CD14-positive monocyte (primary cell): ENCODE measurements at regions not wholly inside any gene's neighbourhood (a gene's known extent, or its start where the extent isn't known, plus 50 kb on each side); places are given as distances from the start of the nearest gene placed in this dataset.

Experiments used
- DNase-seq, 3 donors: peaks; one replicate each; pipeline ENCODE4 v3.0.0-alpha.2; 2011 to 2022
- H2AFZ ChIP-seq: 2 replicates; pipeline ENCODE4 v1.6.0; 2012; ENCODE audit warnings: mild to moderate bottlenecking, low read depth, low read length, inconsistent platforms; ENCODE audit not compliant: insufficient read depth, poor library complexity, severe bottlenecking
- H3K27ac ChIP-seq, 2 donors: 1 replicate in 1 of 2; 2 replicates in 1 of 2; pipeline ENCODE4 v1.5.1; 2012 to 2013; ENCODE audit warnings: low read length in 2 of 2, control low read depth in 1 of 2, inconsistent platforms in 1 of 2, low read depth in 1 of 2, mild to moderate bottlenecking in 1 of 2
- H3K27me3 ChIP-seq, 2 donors: one replicate each; pipeline versions ENCODE4 v1.6.0 to v1.6.1; 2011 to 2013; ENCODE audit warnings: low read length in 2 of 2; ENCODE audit not compliant: control insufficient read depth in 2 of 2, insufficient read depth in 2 of 2
- H3K36me3 ChIP-seq, 2 donors: replicated peaks in 1 of 2; 1 replicate in 1 of 2; 2 replicates in 1 of 2; pipeline versions ENCODE4 v1.5.1 to v1.6.1; 2012 to 2013; ENCODE audit warnings: low read length in 2 of 2, control low read depth in 1 of 2, inconsistent platforms in 1 of 2, mild to moderate bottlenecking in 1 of 2; ENCODE audit not compliant: insufficient read depth in 2 of 2, control insufficient read depth in 1 of 2
- H3K4me1 ChIP-seq, 2 donors: 1 replicate in 1 of 2; 2 replicates in 1 of 2; pipeline versions ENCODE4 v1.5.1 to v1.6.1; 2012 to 2013; ENCODE audit warnings: low read length in 2 of 2, control low read depth in 1 of 2, inconsistent platforms in 1 of 2, mild to moderate bottlenecking in 1 of 2, moderate library complexity in 1 of 2; ENCODE audit not compliant: insufficient read depth in 2 of 2, control insufficient read depth in 1 of 2
- H3K4me2 ChIP-seq: replicated peaks from 2 replicates; pipeline ENCODE3; 2012; ENCODE audit warnings: low read length, moderate library complexity, mild to moderate bottlenecking; ENCODE audit not compliant: poor library complexity, severe bottlenecking; ENCODE audit errors: extremely low read depth
- H3K4me3 ChIP-seq, 3 experiments: fragments of 200-600 bp in 1 of 3; sonication (generic) in 1 of 3; replicated peaks in 1 of 3; 1 replicate in 2 of 3; 2 replicates in 1 of 3; pipeline ENCODE4 v1.5.1; 2011 to 2013; ENCODE audit warnings: low read length in 3 of 3, mild to moderate bottlenecking in 3 of 3, control low read depth in 2 of 3, low read depth in 2 of 3, inconsistent platforms in 1 of 3, moderate library complexity in 1 of 3
- H3K79me2 ChIP-seq: 2 replicates; pipeline ENCODE4 v1.6.0; 2012; ENCODE audit warnings: mild to moderate bottlenecking, control low read depth, inconsistent platforms, low read length, moderate library complexity; ENCODE audit not compliant: insufficient read depth
- H3K9ac ChIP-seq: 2 replicates; pipeline ENCODE4 v1.6.0; 2017; ENCODE audit warnings: low read length, mild to moderate bottlenecking; ENCODE audit not compliant: insufficient read depth, poor library complexity, severe bottlenecking
- H3K9me3 ChIP-seq, 2 donors: replicated peaks in 1 of 2; 1 replicate in 1 of 2; 2 replicates in 1 of 2; pipeline versions ENCODE4 v1.5.1 to v1.6.1; 2012 to 2013; ENCODE audit warnings: low read length in 2 of 2, control low read depth in 1 of 2; ENCODE audit not compliant: control insufficient read depth in 1 of 2, insufficient read depth in 1 of 2
- H4K20me1 ChIP-seq: 2 replicates; pipeline ENCODE4 v1.6.0; 2012; ENCODE audit warnings: mild to moderate bottlenecking, low read length, control low read depth, moderate library complexity; ENCODE audit not compliant: insufficient read depth
- H3K27ac Mint-ChIP-seq, 7 donors: one replicate each; pipeline ENCODE4 v1.8.0; 2020; ENCODE audit warnings: mild to moderate bottlenecking in 7 of 7, mixed read lengths in 7 of 7, moderate library complexity in 6 of 7, inconsistent platforms in 2 of 7
- H3K27me3 Mint-ChIP-seq, 3 donors: one replicate each; pipeline ENCODE4 v1.8.0; 2021 to 2022; ENCODE audit warnings: low read depth in 3 of 3, mild to moderate bottlenecking in 3 of 3, mixed read lengths in 3 of 3, moderate library complexity in 3 of 3, inconsistent platforms in 1 of 3
- H3K36me3 Mint-ChIP-seq, 2 donors: one replicate each; pipeline ENCODE4 v1.8.0; 2020; ENCODE audit warnings: mixed read lengths in 2 of 2, inconsistent platforms in 1 of 2, mild to moderate bottlenecking in 1 of 2
- H3K4me1 Mint-ChIP-seq: one replicate; pipeline ENCODE4 v1.8.0; 2020; ENCODE audit warnings: mild to moderate bottlenecking, mixed read lengths
- H3K4me3 Mint-ChIP-seq, 2 donors: one replicate each; pipeline ENCODE4 v1.8.0; 2020; ENCODE audit warnings: mild to moderate bottlenecking in 2 of 2, mixed read lengths in 2 of 2, moderate library complexity in 1 of 2
- H3K9me3 Mint-ChIP-seq, 7 donors: one replicate each; pipeline ENCODE4 v1.8.0; 2020 to 2022; ENCODE audit warnings: mixed read lengths in 7 of 7, mild to moderate bottlenecking in 6 of 7, moderate library complexity in 6 of 7, inconsistent platforms in 2 of 7
- WGBS: methylation state at CpG from one replicate; pipeline ENCODE4 v1.1.5; 2013; ENCODE audit warnings: missing lambda C conversion rate; ENCODE audit not compliant: insufficient coverage; 5-methylcytosine and 5-hydroxymethylcytosine counted together
- intact Hi-C, 2 donors: fragments of 100-400 bp; cut with micrococcal nuclease; formaldehyde crosslinking; loops; one replicate each; pipeline versions ENCODE4 v1.15.0 to v1.15.1; 2023
- TF ChIP-seq, protein P1 (sequence below): fragments of 200-600 bp; IDR thresholded peaks from one replicate; pipeline ENCODE4 v1.8.0; 2022; ENCODE audit warnings: antibody characterized with exemption, mild to moderate bottlenecking

DNA sequence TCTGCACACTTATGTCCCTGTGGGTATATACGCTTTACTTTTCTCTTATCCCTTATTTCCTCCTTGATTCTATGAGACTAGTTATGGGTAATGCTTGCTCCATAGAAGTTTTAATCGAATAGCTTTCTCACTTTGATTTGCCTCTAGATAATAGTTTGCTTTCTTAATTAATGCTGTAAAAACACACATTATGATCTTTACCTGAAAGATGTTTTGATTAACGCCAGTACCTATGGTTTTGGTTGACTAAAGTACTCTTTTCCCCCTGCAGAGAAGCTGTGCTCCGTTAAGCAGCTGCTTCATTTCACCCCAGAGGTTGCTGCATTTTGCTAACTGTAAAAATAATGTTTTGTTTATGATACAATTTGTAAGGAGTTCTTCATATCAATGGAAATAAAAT lies 362.3 kb downstream of the FLRT2 start:
- H3K4me2 ChIP-seq = no peak overlapping the region
- H3K36me3 ChIP-seq = no peaks in the 10 kb centered on the region
- no peak overlapping the region for H2AFZ ChIP-seq
- no peaks in the 10 kb centered on the region for H3K79me2 ChIP-seq
- H3K9ac ChIP-seq = no peak overlapping the region
- Mint-ChIP-seq H3K4me1 (no peaks in the 10 kb centered on the region), H3K36me3 (no peaks in the 10 kb centered on the region), H3K27me3 (no peaks in the 10 kb centered on the region), H3K27ac (no peak overlapping the region), H3K9me3 (no peaks in the 10 kb centered on the region), H3K4me3 (no peak overlapping the region)
- DNase-seq = no peak
- no peaks in the 10 kb centered on the region for H3K27me3 ChIP-seq
- H3K27ac ChIP-seq = no peak overlapping the region
- no peaks in the 10 kb centered on the region for H3K9me3 ChIP-seq
- intact Hi-C loops = no loop called here
- TF ChIP-seq, protein P1, sequence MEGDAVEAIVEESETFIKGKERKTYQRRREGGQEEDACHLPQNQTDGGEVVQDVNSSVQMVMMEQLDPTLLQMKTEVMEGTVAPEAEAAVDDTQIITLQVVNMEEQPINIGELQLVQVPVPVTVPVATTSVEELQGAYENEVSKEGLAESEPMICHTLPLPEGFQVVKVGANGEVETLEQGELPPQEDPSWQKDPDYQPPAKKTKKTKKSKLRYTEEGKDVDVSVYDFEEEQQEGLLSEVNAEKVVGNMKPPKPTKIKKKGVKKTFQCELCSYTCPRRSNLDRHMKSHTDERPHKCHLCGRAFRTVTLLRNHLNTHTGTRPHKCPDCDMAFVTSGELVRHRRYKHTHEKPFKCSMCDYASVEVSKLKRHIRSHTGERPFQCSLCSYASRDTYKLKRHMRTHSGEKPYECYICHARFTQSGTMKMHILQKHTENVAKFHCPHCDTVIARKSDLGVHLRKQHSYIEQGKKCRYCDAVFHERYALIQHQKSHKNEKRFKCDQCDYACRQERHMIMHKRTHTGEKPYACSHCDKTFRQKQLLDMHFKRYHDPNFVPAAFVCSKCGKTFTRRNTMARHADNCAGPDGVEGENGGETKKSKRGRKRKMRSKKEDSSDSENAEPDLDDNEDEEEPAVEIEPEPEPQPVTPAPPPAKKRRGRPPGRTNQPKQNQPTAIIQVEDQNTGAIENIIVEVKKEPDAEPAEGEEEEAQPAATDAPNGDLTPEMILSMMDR = no peak
- no peak overlapping the region for H3K4me3 ChIP-seq
- WGBS = no CpG with 5 or more reads among the region's 4 CpGs
- H4K20me1 ChIP-seq = no peaks in the 10 kb centered on the region
- no peaks in the 10 kb centered on the region for H3K4me1 ChIP-seq

GRCh38 chr14:85883966-85884365 lies 354.0 kb downstream of the FLRT2 start:
- H3K4me2 ChIP-seq = no peak overlapping the region
- Mint-ChIP-seq H3K27ac (no peak overlapping the region), H3K9me3 (peaks cover 0 to 10% (median 0%) of the 10 kb centered on the region in 7 donors), H3K4me1 (no peaks in the 10 kb centered on the region), H3K4me3 (no peak overlapping the region), H3K36me3 (no peaks in the 10 kb centered on the region), H3K27me3 (no peaks in the 10 kb centered on the region)
- H2AFZ ChIP-seq = no peak overlapping the region
- H3K36me3 ChIP-seq = no peaks in the 10 kb centered on the region
- H3K9ac ChIP-seq = no peak overlapping the region
- H3K9me3 ChIP-seq = no peaks in the 10 kb centered on the region
- WGBS = 50% methylated on average over 1 of the region's 4 CpGs
- H4K20me1 ChIP-seq = no peaks in the 10 kb centered on the region
- intact Hi-C loops = no loop called here
- TF ChIP-seq, protein P1 = no peak
- H3K79me2 ChIP-seq = no peaks in the 10 kb centered on the region
- H3K4me3 ChIP-seq = no peak overlapping the region
- no peak overlapping the region for H3K27ac ChIP-seq
- H3K27me3 ChIP-seq = no peaks in the 10 kb centered on the region
- DNase-seq = no peak
- no peaks in the 10 kb centered on the region for H3K4me1 ChIP-seq
